ENCODE measurements at regions not wholly inside any gene's neighbourhood (a gene's known extent, or its start where the extent isn't known, plus 50 kb on each side); places are given as distances from the start of the nearest gene placed in this dataset.

DNA sequence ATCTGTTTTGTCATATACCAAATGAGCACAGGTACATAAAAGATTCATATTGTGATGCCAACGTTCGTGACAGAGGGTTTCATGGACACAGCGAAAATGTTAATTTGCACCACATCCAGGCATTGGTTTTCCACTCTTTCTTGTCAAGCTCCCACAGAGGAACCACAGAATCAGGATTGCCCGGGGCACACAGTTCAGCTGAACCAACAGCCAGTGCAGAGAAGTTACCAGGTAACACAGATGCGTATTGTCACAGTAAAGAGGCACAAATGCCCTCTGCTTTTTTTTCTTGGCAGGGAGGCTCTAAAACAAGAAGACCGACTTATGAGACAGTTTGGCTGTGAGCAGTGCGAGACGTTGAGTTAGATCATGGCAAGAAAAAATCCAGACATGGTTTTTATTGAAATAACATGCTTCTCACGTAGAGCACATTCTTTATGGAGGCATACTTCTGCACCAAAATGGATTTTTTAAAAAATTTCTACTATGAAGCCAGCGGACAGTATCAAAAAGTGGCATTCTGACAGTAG is 331.1 kb upstream of the KIAA1217 start:
- Histone ChIP-seq H3K9ac (ENCODE audit: control insufficient read depth, insufficient read depth, low read length) (no peak overlapping the region), H3K4me3 (no peak overlapping the region), H3K27me3 (replicated peaks in 1 of 2; ENCODE audit: control insufficient read depth in 2 of 2, insufficient read depth in 2 of 2, low read length in 1 of 2) (no peaks in the 10 kb centered on the region), H2AFZ (ENCODE audit: control insufficient read depth, low read depth, low read length) (no peak overlapping the region), H4K20me1 (ENCODE audit: control insufficient read depth, insufficient read depth) (no peaks in the 10 kb centered on the region), H3K4me2 (ENCODE audit: control insufficient read depth, insufficient read depth) (no peak overlapping the region), H3K9me3 (replicated peaks; ENCODE audit: control insufficient read depth, insufficient read depth, low read length) (no peaks in the 10 kb centered on the region), H3K36me3 (ENCODE audit: control insufficient read depth in 2 of 2, insufficient read depth in 2 of 2, low read length in 1 of 2) (no peaks in the 10 kb centered on the region), H3K27ac (ENCODE audit: control insufficient read depth, insufficient read depth) (no peak overlapping the region), H3K4me1 (ENCODE audit: control insufficient read depth, insufficient read depth, low read length) (no peaks in the 10 kb centered on the region), H3K79me2 (ENCODE audit: control insufficient read depth, insufficient read depth, low read length) (no peaks in the 10 kb centered on the region)
- ChIA-PET POLR2A (no interaction called here), CTCF (no interaction called here), SMC1A (ENCODE audit: uncharacterized antibody, unreplicated experiment) (no interaction called here), RAD21 (ENCODE audit: unreplicated experiment) (no interaction called here)
- in situ Hi-C loops (cut with MboI), result no loop called here
- intact Hi-C loops (cut with micrococcal nuclease; ENCODE audit: unreplicated experiment), result no loop called here
- FAIRE-seq (no peak), DNase-seq (ENCODE audit: low read depth, low spot score) (no peak), ATAC-seq (no peak)
- BruUV-seq (replicated peaks), result no TSS peak
- TF ChIP-seq TCF3 (IDR thresholded peaks at IDR 0.05; ENCODE audit: borderline replicate concordance, insufficient read depth, low read depth, low read length) (no peak), NR2C1 (IDR thresholded peaks at IDR 0.05) (no peak), RAD21 (IDR thresholded peaks at IDR 0.05; ENCODE audit: insufficient read depth, low read depth, low read length) (no peak), TCF12 (IDR thresholded peaks at IDR 0.05; ENCODE audit: low read depth, low read length) (no peak), SUPT20H (IDR thresholded peaks at IDR 0.05; ENCODE audit: borderline replicate concordance, control insufficient read depth, low read depth, low read length) (no peak), ZNF217 (IDR thresholded peaks at IDR 0.05) (no peak), CBX5 (IDR thresholded peaks at IDR 0.05; ENCODE audit: low read depth) (no peak), WRNIP1 (IDR thresholded peaks at IDR 0.05; ENCODE audit: borderline replicate concordance, low read depth, low read length) (no peak)
- TF ChIP-seq, protein P1, sequence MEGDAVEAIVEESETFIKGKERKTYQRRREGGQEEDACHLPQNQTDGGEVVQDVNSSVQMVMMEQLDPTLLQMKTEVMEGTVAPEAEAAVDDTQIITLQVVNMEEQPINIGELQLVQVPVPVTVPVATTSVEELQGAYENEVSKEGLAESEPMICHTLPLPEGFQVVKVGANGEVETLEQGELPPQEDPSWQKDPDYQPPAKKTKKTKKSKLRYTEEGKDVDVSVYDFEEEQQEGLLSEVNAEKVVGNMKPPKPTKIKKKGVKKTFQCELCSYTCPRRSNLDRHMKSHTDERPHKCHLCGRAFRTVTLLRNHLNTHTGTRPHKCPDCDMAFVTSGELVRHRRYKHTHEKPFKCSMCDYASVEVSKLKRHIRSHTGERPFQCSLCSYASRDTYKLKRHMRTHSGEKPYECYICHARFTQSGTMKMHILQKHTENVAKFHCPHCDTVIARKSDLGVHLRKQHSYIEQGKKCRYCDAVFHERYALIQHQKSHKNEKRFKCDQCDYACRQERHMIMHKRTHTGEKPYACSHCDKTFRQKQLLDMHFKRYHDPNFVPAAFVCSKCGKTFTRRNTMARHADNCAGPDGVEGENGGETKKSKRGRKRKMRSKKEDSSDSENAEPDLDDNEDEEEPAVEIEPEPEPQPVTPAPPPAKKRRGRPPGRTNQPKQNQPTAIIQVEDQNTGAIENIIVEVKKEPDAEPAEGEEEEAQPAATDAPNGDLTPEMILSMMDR (IDR thresholded peaks at IDR 0.05 in 2 of 3, conservative IDR thresholded peaks at IDR 0.05 in 1 of 3; ENCODE audit: control insufficient read depth in 2 of 3, extremely low read depth in 1 of 3, insufficient read depth in 1 of 3, low read depth in 3 of 3, low read length in 3 of 3), result no peak
- TF ChIP-seq, protein P2, sequence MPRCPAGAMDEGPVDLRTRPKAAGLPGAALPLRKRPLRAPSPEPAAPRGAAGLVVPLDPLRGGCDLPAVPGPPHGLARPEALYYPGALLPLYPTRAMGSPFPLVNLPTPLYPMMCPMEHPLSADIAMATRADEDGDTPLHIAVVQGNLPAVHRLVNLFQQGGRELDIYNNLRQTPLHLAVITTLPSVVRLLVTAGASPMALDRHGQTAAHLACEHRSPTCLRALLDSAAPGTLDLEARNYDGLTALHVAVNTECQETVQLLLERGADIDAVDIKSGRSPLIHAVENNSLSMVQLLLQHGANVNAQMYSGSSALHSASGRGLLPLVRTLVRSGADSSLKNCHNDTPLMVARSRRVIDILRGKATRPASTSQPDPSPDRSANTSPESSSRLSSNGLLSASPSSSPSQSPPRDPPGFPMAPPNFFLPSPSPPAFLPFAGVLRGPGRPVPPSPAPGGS (IDR thresholded peaks at IDR 0.05; ENCODE audit: borderline replicate concordance, insufficient read depth, low read depth, low read length, poor library complexity, severe bottlenecking), result no peak
- TF ChIP-seq, protein P3, sequence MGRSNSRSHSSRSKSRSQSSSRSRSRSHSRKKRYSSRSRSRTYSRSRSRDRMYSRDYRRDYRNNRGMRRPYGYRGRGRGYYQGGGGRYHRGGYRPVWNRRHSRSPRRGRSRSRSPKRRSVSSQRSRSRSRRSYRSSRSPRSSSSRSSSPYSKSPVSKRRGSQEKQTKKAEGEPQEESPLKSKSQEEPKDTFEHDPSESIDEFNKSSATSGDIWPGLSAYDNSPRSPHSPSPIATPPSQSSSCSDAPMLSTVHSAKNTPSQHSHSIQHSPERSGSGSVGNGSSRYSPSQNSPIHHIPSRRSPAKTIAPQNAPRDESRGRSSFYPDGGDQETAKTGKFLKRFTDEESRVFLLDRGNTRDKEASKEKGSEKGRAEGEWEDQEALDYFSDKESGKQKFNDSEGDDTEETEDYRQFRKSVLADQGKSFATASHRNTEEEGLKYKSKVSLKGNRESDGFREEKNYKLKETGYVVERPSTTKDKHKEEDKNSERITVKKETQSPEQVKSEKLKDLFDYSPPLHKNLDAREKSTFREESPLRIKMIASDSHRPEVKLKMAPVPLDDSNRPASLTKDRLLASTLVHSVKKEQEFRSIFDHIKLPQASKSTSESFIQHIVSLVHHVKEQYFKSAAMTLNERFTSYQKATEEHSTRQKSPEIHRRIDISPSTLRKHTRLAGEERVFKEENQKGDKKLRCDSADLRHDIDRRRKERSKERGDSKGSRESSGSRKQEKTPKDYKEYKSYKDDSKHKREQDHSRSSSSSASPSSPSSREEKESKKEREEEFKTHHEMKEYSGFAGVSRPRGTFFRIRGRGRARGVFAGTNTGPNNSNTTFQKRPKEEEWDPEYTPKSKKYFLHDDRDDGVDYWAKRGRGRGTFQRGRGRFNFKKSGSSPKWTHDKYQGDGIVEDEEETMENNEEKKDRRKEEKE (IDR thresholded peaks at IDR 0.05), result no peak
- TF ChIP-seq, protein P4, sequence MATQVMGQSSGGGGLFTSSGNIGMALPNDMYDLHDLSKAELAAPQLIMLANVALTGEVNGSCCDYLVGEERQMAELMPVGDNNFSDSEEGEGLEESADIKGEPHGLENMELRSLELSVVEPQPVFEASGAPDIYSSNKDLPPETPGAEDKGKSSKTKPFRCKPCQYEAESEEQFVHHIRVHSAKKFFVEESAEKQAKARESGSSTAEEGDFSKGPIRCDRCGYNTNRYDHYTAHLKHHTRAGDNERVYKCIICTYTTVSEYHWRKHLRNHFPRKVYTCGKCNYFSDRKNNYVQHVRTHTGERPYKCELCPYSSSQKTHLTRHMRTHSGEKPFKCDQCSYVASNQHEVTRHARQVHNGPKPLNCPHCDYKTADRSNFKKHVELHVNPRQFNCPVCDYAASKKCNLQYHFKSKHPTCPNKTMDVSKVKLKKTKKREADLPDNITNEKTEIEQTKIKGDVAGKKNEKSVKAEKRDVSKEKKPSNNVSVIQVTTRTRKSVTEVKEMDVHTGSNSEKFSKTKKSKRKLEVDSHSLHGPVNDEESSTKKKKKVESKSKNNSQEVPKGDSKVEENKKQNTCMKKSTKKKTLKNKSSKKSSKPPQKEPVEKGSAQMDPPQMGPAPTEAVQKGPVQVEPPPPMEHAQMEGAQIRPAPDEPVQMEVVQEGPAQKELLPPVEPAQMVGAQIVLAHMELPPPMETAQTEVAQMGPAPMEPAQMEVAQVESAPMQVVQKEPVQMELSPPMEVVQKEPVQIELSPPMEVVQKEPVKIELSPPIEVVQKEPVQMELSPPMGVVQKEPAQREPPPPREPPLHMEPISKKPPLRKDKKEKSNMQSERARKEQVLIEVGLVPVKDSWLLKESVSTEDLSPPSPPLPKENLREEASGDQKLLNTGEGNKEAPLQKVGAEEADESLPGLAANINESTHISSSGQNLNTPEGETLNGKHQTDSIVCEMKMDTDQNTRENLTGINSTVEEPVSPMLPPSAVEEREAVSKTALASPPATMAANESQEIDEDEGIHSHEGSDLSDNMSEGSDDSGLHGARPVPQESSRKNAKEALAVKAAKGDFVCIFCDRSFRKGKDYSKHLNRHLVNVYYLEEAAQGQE (IDR thresholded peaks at IDR 0.05; ENCODE audit: low read depth, low read length), result no peak
- WGBS (ENCODE audit: insufficient coverage, insufficient replicate concordance, low lambda C conversion rate, missing lambda C conversion rate), result 12% methylated on average over 10 of the region's 10 CpGs

Measured in GM12878 (cell line).